ENCODE measurements at regions not wholly inside any gene's neighbourhood (a gene's known extent, or its start where the extent isn't known, plus 50 kb on each side); places are given as distances from the start of the nearest gene placed in this dataset.
"Not testable (repeated sequence)": the region's sequence is repeated elsewhere in the genome, so short reads cannot be mapped to it uniquely, and the experiment has no call there.

- no peak for DNase-seq
Observed at GRCh38 chr17:37828651-37829124, 83.8 kb upstream of the HNF1B start.

- no peak for DNase-seq
Observed at GRCh38 chr17:37827905-37828650, 83.2 kb upstream of the HNF1B start.

GRCh38 chr17:37826497-37827430, 81.9 kb upstream of the HNF1B start:
- DNase-seq = no peak

GRCh38 chr17:37825851-37826250, 81.0 kb upstream of the HNF1B start:
- no peak for DNase-seq

- DNase-seq = no peak
Observed at GRCh38 chr17:37824534-37825485, 80.0 kb upstream of the HNF1B start.

- no peak for DNase-seq
Observed at GRCh38 chr17:37823996-37824395, 79.1 kb upstream of the HNF1B start.

- DNase-seq = no peak
Observed at GRCh38 chr17:37820995-37821713, 76.3 kb upstream of the HNF1B start.

- DNase-seq = peak; percentile 29
Observed at GRCh38 chr17:37820313-37820994, 75.6 kb upstream of the HNF1B start.

- DNase-seq = peak; percentile 87
Observed at GRCh38 chr17:37818689-37819088, 73.8 kb upstream of the HNF1B start.

GRCh38 chr17:37816950-37817349, 72.1 kb upstream of the HNF1B start:
- DNase-seq = no peak

- no peak for DNase-seq
Observed at GRCh38 chr17:37815536-37815935, 70.7 kb upstream of the HNF1B start.

GRCh38 chr17:37813751-37814150, 68.9 kb upstream of the HNF1B start:
- no peak for DNase-seq

- DNase-seq = not testable (repeated sequence)
Observed at GRCh38 chr17:37808846-37809245, 64.0 kb upstream of the HNF1B start.

- DNase-seq = no peak
Observed at GRCh38 chr17:37802712-37803416, 58.0 kb upstream of the HNF1B start.

- DNase-seq = no peak
Observed at GRCh38 chr17:37802061-37802595, 57.3 kb upstream of the HNF1B start.

- no peak for DNase-seq
Observed at GRCh38 chr17:37801171-37801570, 56.3 kb upstream of the HNF1B start.

- no peak for DNase-seq
Observed at GRCh38 chr17:37797206-37797605, 52.3 kb upstream of the HNF1B start.

- DNase-seq = no peak
Observed at GRCh38 chr17:37796076-37796475, 51.2 kb upstream of the HNF1B start.
